Adrenal gland (tissue), 5 donors: ENCODE measurements at regions not wholly inside any gene's neighbourhood (a gene's known extent, or its start where the extent isn't known, plus 50 kb on each side); places are given as distances from the start of the nearest gene placed in this dataset.

Source experiments
- CTCF ChIP-seq, 6 experiments: fragments of 450-650 bp in 4 of 6; fragments of 200-600 bp in 2 of 6; sonication (generic) in 1 of 6; IDR thresholded peaks; 1 replicate in 5 of 6; 2 replicates in 1 of 6; pipeline versions ENCODE4 v1.5.1 to v1.8.0; 2016 to 2021; ENCODE audit warnings: antibody characterized with exemption in 6 of 6, mild to moderate bottlenecking in 2 of 6, moderate library complexity in 1 of 6
- POLR2A ChIP-seq, 2 donors: fragments of 450-650 bp; IDR thresholded peaks; one replicate each; pipeline ENCODE4 v1.6.1; 2017; ENCODE audit warnings: antibody characterized with exemption in 2 of 2, mild to moderate bottlenecking in 2 of 2, moderate library complexity in 1 of 2
- donor health status: DM: no; HTN: no; CAD: no.

- TF ChIP-seq CTCF (IDR thresholded peaks at IDR 0.05) (no peak), POLR2A (IDR thresholded peaks at IDR 0.05) (no peak)
Measured at GRCh38 chr3:30989276-30990030, 95.0 kb upstream of the GADL1 start.
